Fibroblast of peridontal ligament (primary cell): ENCODE measurements at regions not wholly inside any gene's neighbourhood (a gene's known extent, or its start where the extent isn't known, plus 50 kb on each side); places are given as distances from the start of the nearest gene placed in this dataset.

Experiments used
- DNase-seq: peaks from one replicate; pipeline ENCODE4 v3.0.0-alpha.2; 2010; ENCODE audit errors: extremely low read depth

DNA sequence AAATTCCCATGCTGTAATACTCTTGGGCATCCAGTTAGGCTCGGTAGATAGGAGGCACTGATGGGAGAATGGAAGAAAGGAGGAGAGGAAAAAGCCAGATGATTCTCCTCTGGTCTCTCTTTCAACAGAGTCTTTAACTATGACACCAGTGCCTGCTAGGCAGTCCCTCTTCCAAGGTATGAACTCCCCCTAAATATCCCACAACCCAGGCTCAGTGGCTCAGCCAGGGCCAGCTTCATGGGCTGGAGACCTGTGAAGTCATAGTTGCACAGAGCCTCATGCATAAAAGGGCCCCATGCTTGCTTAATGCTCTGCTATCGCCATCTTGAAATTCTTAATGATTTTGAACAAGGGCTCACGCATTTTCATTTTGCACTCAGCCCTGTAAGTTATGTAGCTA, 869.2 kb upstream of the GCFC2 start:
- DNase-seq: no peak

DNA sequence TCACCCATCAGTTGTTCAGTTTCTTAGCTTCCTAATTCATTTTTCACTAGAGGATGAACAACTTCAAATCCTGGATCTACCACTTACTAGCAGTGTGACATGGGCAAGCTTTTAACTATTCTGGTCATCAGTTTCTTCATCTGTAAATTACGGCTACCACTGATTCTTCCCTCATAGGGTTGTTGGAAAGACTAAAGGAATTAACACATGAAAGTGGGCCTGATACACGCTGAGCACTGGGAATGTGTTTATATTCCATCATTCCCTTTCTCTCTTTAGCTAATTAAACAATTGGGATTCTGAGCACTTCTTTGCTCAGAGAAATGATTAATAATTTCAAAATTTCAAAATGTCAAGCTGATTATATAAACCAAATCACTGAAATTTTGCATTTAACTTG, 862.3 kb upstream of the GCFC2 start:
- no peak for DNase-seq

DNA sequence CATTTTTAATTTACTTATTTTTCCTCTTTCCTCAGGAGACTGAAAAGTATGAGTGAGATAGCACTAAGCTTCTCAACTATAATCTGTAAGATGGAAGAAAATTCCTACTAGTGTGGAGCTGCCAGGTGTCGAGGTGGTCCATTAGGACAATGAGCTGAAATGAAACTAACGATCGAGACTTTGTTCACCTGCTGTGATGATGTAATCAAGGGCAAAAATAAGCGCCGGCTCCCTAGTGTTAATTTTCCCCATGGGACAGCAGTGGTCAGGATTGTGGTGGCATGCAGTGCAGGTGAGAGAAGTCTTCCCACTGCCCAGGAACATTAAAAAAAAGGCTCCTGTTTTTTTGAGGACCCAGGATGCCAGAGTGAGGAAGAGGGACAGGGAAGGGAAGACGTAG, 859.1 kb upstream of the GCFC2 start:
- no peak for DNase-seq

GRCh38 chr2:76567478-76567877, 856.8 kb upstream of the GCFC2 start:
- DNase-seq: no peak

DNA sequence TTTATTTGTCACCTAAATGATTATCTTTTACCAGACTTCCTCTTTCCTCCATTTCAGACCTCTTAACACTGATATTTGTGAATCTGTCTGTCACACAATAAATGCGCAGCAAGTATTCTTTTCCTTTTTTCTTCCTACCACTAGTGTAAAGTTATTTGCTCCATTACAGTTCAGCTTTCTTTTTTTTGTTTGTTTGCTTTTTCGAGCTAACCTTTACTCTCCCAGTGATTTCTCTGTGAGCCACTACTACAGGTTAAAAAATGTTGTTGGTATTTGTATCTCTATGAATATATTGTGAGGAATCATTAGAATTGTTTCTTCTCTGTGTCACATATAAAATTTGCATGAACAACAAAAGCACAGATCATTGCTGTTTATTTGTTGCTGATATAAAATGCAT, 854.0 kb upstream of the GCFC2 start:
- DNase-seq: no peak

- DNase-seq: no peak
Measured at GRCh38 chr2:76563730-76564129, 853.0 kb upstream of the GCFC2 start.

DNA sequence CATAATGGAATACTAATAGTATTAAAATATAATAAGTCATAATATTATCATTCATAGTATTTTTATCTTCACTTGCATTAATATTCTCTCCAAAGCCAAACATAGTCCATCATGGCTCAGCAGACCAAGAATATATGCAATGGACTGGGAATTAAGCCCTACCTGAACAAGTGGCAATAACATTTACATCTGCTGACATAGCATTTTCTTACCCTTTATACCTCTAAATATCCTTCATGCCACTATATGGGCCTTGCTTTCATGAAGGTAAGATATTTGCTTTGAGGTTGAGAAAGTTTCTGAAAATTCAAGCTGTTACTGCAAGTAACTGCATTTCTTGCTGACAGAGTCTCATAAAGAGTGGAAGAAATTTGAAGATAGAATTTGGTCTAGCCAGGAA, 847.4 kb upstream of the GCFC2 start:
- no peak for DNase-seq

DNA sequence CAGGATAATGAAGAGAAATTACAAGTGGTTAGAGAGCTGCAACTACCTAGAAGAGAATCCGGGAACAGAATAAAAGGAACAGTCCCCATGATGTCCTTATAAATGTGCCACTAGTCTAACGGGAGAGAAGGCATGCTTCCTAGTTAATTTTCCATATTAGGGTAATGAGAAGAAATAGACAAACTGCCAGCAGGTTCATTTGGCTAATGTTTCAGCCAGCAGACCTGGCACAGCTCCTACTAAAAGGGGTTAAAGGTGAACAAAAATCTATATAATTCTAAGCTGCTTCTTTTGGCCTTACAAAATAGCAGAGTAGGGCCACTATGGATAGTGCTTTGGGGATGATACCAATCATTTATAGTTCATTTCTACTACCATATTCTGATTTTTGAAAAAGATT, 845.3 kb upstream of the GCFC2 start:
- DNase-seq: no peak

- DNase-seq: no peak
Measured at GRCh38 chr2:76546207-76546606, 835.5 kb upstream of the GCFC2 start.

DNA sequence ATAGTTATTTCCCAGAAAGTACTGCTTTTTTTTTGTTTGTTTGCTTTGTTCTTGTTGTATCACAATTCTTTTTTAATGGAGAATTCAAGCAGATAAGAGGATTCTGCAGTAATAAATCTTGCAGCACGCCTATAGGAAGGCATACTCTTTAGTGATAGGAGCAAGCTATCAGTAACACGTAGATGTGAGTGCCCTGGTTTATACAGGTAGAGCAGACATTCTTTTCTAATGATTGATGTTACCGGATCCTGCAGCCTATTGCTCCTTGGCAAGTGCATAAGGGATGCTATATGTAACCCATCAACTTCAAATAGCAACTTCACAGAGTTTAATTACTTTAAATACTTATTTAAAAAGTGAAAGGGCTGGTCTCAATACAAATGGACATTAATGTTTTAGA, 834.2 kb upstream of the GCFC2 start:
- no peak for DNase-seq

- no peak for DNase-seq
Measured at GRCh38 chr2:76517574-76517909, 806.8 kb upstream of the GCFC2 start.

DNA sequence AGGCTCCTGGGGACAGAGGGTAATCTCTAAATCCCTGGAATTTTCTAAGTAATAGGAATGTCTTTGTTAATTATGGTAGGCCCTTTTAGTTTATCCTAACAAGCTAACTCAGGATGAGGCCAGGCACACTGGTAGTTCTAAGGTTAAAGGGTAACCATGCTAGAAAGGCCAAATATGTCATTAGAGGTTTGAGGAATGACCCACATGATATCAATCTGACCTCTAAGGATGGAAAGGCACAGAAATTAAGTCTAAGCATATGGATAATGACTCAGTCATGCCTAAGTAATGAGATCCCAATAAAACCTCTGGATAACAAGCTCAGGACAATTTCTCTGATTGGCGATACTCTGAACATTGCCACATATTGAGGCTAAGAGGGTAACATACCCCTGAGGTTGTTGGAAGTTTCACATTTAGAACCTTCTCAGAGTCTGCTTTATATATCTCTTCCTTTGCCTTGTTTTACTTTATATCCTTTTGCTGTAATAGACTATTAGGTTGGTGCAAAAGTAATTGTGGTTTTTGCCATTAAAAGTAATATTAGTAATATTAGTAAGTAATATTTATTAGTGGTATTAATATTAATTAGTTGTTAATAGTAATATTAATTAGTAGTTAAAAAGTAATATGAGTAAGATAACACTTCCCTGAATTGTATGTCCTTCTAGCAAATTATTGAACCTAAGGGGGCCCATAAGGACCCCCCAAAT, 806.3 kb upstream of the GCFC2 start:
- DNase-seq: no peak

- DNase-seq: no peak
Measured at GRCh38 chr2:76512201-76512820, 801.6 kb upstream of the GCFC2 start.

GRCh38 chr2:76506538-76506937, 795.8 kb upstream of the GCFC2 start:
- DNase-seq: no peak

DNA sequence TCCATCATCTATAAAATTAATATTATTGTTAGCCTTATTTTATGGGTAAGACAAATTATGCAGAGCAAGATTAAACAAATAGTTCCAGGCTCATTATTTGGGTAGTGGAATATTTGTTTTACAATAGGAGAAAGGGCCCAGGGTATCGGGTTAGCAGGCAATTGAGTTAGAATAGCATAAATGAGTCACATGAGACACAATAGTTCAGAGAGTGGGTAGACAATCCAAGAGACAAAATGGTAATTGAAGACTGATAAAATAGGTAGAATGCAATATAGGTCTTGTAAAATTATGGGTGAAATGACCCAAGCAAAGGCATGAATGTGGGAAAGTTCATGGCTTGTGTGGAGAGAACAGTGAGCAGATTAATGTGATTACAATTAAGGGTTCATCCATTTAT, 790.9 kb upstream of the GCFC2 start:
- DNase-seq: no peak

DNA sequence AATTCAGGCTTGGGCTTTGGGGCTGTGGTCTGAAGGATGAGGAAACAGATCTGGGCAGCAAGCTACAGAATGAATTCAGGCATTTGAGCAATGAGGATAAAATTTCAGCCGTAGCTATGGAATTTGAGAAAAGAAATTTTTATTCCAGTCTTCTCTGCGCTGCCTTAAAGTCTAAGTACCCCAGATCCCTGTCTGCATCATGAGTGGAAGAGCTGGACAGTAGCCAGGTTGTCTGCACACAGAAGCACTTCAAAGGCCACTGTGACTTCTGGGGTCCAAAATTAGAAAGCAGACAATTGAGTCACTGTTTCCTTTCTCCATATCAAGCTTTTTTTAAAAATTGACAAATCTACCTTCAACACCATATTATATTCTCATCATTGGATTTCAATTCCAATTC, 787.6 kb upstream of the GCFC2 start:
- no peak for DNase-seq

DNA sequence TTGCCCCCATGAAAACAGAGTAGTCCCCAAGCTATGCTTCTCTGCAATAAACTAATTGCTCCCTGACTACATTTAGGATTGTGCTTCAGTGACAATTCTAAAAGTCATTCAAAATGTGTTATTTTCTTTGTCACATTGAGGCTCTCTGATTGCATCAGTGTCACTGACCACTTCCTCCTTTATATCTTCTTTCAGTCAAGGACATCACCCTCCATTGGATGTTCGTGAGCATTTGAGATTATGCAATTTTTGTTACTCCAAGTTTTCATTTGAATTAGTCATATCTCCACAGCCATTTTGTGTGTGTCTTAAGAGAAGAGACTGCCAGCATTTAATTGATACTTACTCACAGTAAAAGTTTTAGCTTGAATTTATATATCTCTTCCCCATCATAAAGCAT, 780.8 kb upstream of the GCFC2 start:
- no peak for DNase-seq

DNA sequence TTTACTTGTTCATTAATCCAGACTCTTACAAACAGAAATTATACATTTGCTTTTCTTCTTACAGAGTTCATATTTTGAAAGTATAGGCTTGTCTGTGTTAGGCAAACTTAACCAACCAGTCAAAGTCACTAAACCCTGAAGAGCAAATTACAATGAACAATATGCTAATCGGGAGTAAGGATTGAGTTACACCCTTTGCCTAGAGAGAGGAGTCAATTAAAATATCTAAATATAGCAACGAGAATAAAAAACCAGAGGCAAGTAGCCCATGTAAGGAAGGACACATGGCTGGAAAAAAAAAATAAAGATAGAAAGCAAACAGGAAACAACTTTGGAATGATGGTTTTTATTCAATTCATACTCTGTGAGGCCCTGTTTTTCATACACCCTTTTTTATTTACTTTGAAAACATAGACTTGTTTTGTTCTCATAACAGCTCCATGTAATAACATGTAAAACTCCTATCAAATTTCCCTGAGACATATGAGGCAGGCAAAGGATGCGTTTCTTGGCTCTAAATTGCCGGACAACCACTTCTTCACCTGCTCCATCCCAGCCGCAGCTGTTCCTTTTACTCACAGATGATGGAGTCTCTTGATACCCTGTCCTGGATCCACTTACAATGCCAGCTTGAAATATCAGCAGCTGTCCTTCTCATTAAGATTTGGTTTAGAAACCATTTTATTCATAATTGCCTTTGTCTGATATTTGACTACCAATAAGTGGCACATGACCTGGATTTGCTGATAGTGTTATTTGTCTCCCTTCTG, 767.7 kb upstream of the GCFC2 start:
- no peak for DNase-seq

DNA sequence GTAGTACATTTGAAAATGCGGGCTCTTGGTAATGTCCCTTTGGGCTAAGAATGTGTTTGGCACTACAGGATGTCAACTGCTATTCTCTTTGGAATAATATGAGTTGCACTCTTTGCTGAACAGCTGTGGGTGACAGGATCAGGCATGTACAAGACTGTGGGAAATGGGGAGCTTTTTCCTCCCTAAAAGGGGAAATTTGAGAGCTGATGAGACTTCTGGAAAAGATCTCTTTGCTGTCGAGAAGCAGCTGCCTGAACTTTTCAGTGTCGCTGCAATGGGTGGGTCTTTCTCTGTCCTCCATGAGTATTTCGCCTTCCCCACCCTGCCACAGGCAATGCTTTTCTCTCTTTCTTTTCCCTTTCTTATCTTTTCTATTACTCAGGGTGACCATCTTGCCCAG, 762.2 kb upstream of the GCFC2 start:
- no peak for DNase-seq

GRCh38 chr2:76469066-76469465, 758.4 kb upstream of the GCFC2 start:
- no peak for DNase-seq

DNA sequence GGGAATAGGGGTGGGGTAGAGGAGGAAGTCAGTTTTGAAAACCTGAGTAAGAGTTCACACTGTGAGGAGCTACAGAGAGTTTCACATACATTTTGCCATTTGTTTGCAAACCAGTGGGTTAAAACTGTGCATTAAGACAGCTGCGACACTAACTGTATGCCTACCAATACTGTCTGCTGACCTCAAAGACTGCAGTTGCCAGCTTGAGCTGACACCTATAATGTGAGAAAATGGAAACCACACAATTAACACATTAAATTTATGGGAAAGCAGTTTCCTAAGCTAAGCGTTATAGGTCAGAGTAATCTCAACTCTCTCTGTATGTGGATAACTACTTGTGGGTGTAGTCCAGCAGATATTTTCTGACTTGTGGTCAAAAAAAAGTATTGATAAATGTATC, 756.6 kb upstream of the GCFC2 start:
- no peak for DNase-seq

DNA sequence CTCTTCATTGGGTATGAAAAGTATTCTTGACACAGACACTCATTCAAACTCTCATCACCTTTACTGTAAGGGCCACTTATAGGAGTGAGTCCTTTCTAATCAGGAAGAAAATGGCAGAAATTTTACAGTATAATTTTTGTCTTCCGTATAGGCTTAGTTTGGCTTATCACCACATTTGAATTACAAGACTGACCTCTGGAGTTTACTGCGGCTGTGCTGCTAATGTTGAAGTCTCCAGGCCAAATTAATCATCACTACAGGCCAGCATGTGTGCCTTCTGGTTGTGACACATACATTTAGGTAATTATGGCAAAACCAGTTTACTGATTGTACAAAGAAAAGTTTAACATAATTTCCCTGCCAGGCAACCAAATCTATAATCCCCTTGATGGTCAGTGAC, 753.6 kb upstream of the GCFC2 start:
- DNase-seq: no peak

- DNase-seq: no peak
Measured at GRCh38 chr2:76461431-76461830, 750.7 kb upstream of the GCFC2 start.
